HFFc6 (cell line): ENCODE measurements at regions not wholly inside any gene's neighbourhood (a gene's known extent, or its start where the extent isn't known, plus 50 kb on each side); places are given as distances from the start of the nearest gene placed in this dataset.
"Not testable (repeated sequence)": the region's sequence is repeated elsewhere in the genome, so short reads cannot be mapped to it uniquely, and the experiment has no call there.

Experiments used
- DNase-seq: peaks from one replicate; pipeline ENCODE4 v3.0.0-alpha.2; 2018
- H3K27ac Mint-ChIP-seq: 2 replicates; pipeline ENCODE4 v1.8.0; 2020; ENCODE audit warnings: mild to moderate bottlenecking, mixed read lengths
- H3K27me3 Mint-ChIP-seq: 2 replicates; pipeline ENCODE4 v1.8.0; 2021; ENCODE audit warnings: mild to moderate bottlenecking, moderate library complexity, mixed read lengths; ENCODE audit not compliant: insufficient read depth
- H3K36me3 Mint-ChIP-seq: 2 replicates; pipeline ENCODE4 v1.8.0; 2021; ENCODE audit warnings: low read depth, mixed read lengths
- H3K4me1 Mint-ChIP-seq: 2 replicates; pipeline ENCODE4 v1.8.0; 2020; ENCODE audit warnings: low read depth, mixed read lengths
- H3K4me3 Mint-ChIP-seq: 2 replicates; pipeline ENCODE4 v1.8.0; 2020; ENCODE audit warnings: mild to moderate bottlenecking, moderate library complexity, mixed read lengths
- H3K9me3 Mint-ChIP-seq: 2 replicates; pipeline ENCODE4 v1.8.0; 2020; ENCODE audit warnings: mild to moderate bottlenecking, mixed read lengths
- TF ChIP-seq, protein P1 (sequence below): fragments of 200-600 bp; sonication (generic); IDR thresholded peaks from 2 replicates; pipeline ENCODE4 v1.5.0; 2021; ENCODE audit warnings: antibody characterized with exemption, mild to moderate bottlenecking

DNA sequence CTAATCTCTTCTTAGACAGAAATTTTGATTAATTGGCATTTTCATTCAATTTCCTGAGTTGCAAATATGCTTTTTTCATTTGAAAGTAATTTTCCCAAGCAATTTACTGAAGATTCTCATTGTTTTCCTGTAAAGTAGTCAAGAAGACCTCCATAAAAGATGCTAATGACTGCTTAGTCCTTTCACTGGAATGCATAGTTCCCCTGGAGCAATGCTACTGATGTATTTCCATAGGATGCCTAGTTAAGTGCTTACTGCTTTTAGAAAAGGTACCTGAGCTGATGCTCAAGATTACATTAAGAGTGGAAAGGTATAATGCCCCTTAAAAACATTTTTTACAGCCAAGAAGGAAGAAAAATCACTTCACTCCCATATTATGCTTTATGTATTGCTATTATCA lies 109.2 kb upstream of the EMB start:
- Mint-ChIP-seq H3K36me3 (no peaks in the 10 kb centered on the region), H3K4me1 (no peaks in the 10 kb centered on the region), H3K27me3 (no peaks in the 10 kb centered on the region), H3K27ac (no peak overlapping the region), H3K4me3 (no peak overlapping the region), H3K9me3 (peaks cover 5% of the 10 kb centered on the region; the same call in 1 of the 2 replicates)
- DNase-seq = no peak
- TF ChIP-seq, protein P1, sequence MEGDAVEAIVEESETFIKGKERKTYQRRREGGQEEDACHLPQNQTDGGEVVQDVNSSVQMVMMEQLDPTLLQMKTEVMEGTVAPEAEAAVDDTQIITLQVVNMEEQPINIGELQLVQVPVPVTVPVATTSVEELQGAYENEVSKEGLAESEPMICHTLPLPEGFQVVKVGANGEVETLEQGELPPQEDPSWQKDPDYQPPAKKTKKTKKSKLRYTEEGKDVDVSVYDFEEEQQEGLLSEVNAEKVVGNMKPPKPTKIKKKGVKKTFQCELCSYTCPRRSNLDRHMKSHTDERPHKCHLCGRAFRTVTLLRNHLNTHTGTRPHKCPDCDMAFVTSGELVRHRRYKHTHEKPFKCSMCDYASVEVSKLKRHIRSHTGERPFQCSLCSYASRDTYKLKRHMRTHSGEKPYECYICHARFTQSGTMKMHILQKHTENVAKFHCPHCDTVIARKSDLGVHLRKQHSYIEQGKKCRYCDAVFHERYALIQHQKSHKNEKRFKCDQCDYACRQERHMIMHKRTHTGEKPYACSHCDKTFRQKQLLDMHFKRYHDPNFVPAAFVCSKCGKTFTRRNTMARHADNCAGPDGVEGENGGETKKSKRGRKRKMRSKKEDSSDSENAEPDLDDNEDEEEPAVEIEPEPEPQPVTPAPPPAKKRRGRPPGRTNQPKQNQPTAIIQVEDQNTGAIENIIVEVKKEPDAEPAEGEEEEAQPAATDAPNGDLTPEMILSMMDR = no peak

DNA sequence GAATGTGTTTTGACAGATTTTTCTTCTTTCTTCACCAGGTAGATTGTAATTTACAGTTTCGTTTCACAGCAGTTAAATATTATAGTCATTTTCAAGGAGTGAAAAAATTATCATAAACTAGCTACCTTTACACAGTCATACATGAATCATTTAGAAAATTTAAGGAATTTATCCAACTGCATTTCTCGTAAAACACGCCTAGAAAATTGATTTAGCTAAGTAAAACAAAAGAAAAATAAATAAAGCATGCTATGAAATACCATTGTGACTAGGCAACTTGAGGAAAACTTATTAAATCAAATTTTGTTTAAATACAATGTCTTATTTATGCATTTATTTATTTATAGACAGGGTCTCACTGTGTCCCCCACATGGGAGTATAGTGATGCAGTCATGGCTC lies 109.9 kb upstream of the EMB start:
- H3K4me3 Mint-ChIP-seq = no peak overlapping the region
- no peak overlapping the region for H3K27ac Mint-ChIP-seq
- no peaks in the 10 kb centered on the region for H3K27me3 Mint-ChIP-seq

DNA sequence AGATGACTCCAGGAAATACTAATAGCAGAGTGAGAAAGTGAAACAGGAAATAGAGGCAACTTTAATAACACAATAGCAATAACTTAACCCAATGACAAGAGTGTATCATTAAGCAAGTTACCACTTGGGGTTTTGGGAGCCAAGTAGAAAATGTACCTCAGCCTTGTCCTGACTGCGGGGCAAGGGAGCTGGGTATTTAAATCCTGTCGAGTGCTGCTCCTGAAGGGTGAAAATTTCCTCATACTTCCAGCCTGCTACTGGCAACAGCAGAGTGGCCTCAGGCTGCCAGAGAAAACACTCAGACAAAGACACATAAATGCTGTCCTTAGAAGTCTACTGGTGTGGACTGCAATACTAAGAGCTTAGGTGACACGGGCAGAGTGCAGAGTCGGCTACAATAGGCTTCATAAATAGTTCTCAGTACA lies 112.5 kb upstream of the EMB start:
- no peaks in the 10 kb centered on the region for H3K27me3 Mint-ChIP-seq
- TF ChIP-seq, protein P1 = no peak
- H3K27ac Mint-ChIP-seq = no peak overlapping the region
- H3K36me3 Mint-ChIP-seq = no peaks in the 10 kb centered on the region
- peaks cover 5% of the 10 kb centered on the region; the same call in 1 of the 2 replicates for H3K9me3 Mint-ChIP-seq
- DNase-seq = no peak
- H3K4me3 Mint-ChIP-seq = no peak overlapping the region
- H3K4me1 Mint-ChIP-seq = no peaks in the 10 kb centered on the region

More for the DNA sequence above, 109.9 kb upstream of the EMB start:
- Mint-ChIP-seq H3K36me3 (no peaks in the 10 kb centered on the region), H3K4me1 (no peaks in the 10 kb centered on the region), H3K9me3 (peaks cover 5% of the 10 kb centered on the region; the same call in 1 of the 2 replicates)
- TF ChIP-seq, protein P1 = no peak
- DNase-seq = no peak

DNA sequence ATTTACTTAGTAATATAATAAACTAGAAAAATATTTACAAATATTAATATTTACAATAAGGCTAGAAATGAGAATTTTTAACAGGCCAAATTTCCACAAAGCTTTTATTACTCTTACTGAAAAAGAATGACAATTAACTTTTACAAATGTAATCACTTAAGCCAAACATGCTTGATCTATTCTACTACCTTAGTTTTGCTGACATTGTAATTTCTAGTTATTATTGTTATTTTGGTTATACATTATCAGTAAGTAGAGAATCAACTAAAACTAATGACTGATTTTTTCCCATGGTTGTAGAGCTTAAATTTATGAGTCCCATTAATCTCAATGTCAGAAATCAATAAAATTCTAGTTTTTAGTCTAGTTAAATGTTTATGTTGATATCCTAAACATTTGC lies 107.8 kb upstream of the PARP8 start:
- not testable (repeated sequence) for H3K9me3 Mint-ChIP-seq, H3K4me3 Mint-ChIP-seq, H3K36me3 Mint-ChIP-seq, DNase-seq, H3K27me3 Mint-ChIP-seq, H3K27ac Mint-ChIP-seq, H3K4me1 Mint-ChIP-seq

DNA sequence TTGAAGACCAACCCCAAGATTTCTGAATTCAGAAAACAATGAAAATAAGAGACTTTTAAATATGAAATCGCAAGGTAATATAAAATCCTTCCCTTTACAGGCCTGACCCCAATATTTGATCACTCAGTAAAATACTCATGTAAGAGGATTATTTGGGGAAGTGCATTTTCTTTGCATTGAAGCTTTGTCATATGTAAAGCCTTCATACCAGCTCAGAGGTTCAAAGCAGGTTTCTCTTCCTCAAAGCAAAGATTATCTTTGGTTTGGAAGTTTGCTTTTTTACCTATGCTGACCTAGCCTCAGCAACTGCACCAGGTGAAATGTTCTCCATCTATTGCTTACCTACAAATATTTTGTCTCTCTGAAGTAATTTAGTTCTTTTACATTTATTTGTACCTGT lies 106.5 kb upstream of the PARP8 start:
- Mint-ChIP-seq H3K36me3 (no peaks in the 10 kb centered on the region), H3K4me1 (no peaks in the 10 kb centered on the region), H3K27ac (no peak overlapping the region), H3K27me3 (no peaks in the 10 kb centered on the region), H3K9me3 (peaks cover 3% of the 10 kb centered on the region; the same call in 1 of the 2 replicates), H3K4me3 (no peak overlapping the region)
- TF ChIP-seq, protein P1 = no peak
- no peak for DNase-seq

DNA sequence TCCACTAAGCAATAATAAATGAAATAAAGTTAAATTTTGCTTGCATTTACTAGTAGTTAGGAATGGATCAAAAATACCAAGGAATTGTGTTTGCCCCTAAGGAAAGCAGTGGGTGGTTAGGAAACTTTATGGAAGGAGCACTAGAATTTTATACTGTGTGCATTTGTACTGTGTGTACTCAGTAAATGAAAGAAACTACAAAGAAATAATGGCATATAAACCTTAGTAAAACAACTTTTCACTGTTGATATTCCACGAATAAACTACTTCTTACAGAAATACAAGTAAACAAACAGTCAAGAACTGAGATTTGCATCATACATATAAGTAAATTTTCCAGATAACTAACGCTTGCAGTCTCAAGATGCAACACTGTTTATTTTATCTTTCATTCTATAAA lies 103.7 kb upstream of the PARP8 start:
- Mint-ChIP-seq H3K9me3 (no peaks in the 10 kb centered on the region; the same call in 1 of the 2 replicates), H3K4me3 (no peak overlapping the region), H3K36me3 (no peaks in the 10 kb centered on the region), H3K4me1 (no peaks in the 10 kb centered on the region), H3K27me3 (no peaks in the 10 kb centered on the region), H3K27ac (no peak overlapping the region)
- DNase-seq = no peak
- TF ChIP-seq, protein P1 = no peak
